SK-N-SH (cell line): ENCODE measurements at regions not wholly inside any gene's neighbourhood (a gene's known extent, or its start where the extent isn't known, plus 50 kb on each side); places are given as distances from the start of the nearest gene placed in this dataset.

Experiments used
- EP300 ChIP-seq, 2 experiments: IDR thresholded peaks; 2 replicates each; pipeline versions ENCODE4 v1.4.0 to v1.6.1; 2012; ENCODE audit warnings: borderline replicate concordance in 1 of 2, low read depth in 1 of 2, low read length in 1 of 2
- EZH2phosphoT487 ChIP-seq: fragments of 200-600 bp; sonication (generic); IDR thresholded peaks from 2 replicates; pipeline ENCODE4 v1.6.1; 2017; ENCODE audit warnings: low read depth, mixed run types, mild to moderate bottlenecking, antibody characterized with exemption, moderate library complexity, borderline replicate concordance
- MAX ChIP-seq: IDR thresholded peaks from 2 replicates; pipeline ENCODE4 v1.4.0; 2012; ENCODE audit warnings: low read depth
- MXI1 ChIP-seq: IDR thresholded peaks from 2 replicates; pipeline ENCODE4 v1.6.1; 2012; ENCODE audit warnings: mild to moderate bottlenecking, low read depth, low read length, improper control_type of control experiment
- NRF1 ChIP-seq: IDR thresholded peaks from 2 replicates; pipeline ENCODE4 v1.6.1; 2012; ENCODE audit warnings: low read depth, mild to moderate bottlenecking, low read length
- POLR2AphosphoS5 ChIP-seq: IDR thresholded peaks from 2 replicates; pipeline ENCODE4 v1.6.1; 2012; ENCODE audit warnings: low read depth, low read length
- RAD21 ChIP-seq: IDR thresholded peaks from 2 replicates; pipeline ENCODE4 v1.6.1; 2012; ENCODE audit warnings: mild to moderate bottlenecking, low read length
- SMC3 ChIP-seq: IDR thresholded peaks from 2 replicates; pipeline ENCODE4 v1.6.1; 2012; ENCODE audit warnings: low read depth, low read length, improper control_type of control experiment
- TF ChIP-seq, protein P1 (sequence below): fragments of 200-600 bp; sonication (generic); IDR thresholded peaks from 2 replicates; pipeline ENCODE4 v1.6.1; 2017; ENCODE audit warnings: antibody characterized with exemption, mild to moderate bottlenecking, moderate library complexity
- TF ChIP-seq, protein P2 (sequence below): IDR thresholded peaks from 2 replicates; pipeline ENCODE4; 2012

DNA sequence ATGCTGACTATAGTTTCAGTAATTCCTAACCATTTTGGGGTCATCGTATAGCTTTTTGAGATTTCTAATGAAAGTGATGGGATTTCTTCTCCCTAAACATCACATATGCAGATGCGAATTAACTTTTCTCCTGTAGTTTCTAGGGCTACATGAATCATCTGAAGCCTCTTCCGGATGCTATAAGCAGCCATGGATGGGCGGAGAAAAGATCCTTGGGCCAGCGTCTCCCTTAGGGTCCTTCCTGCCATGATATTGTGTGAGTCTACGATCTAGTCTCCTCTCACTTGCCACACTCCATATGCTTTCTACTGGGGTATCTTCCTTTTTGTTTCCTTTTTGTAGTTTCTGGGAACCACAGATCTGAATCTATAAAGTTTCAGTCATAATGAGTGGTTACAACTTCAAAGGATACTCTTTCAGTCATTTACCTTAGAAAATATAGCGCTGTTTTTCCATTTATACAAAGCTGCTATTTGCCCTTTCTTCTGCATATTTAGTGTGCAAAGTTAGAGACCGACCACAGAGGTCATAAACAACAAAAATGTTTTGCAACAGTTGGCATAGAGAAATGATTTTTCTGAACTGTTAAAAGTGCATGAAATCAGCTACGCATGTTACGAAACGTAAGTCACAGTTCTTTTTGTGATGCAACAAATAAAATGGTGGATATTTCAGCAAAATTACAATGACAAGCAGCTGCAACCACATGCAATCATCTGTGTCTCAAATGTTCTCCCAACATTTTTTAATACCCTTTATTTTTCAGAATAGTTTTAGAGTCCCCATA is 396.2 kb upstream of the SLC35B3 start:
- TF ChIP-seq, protein P1, sequence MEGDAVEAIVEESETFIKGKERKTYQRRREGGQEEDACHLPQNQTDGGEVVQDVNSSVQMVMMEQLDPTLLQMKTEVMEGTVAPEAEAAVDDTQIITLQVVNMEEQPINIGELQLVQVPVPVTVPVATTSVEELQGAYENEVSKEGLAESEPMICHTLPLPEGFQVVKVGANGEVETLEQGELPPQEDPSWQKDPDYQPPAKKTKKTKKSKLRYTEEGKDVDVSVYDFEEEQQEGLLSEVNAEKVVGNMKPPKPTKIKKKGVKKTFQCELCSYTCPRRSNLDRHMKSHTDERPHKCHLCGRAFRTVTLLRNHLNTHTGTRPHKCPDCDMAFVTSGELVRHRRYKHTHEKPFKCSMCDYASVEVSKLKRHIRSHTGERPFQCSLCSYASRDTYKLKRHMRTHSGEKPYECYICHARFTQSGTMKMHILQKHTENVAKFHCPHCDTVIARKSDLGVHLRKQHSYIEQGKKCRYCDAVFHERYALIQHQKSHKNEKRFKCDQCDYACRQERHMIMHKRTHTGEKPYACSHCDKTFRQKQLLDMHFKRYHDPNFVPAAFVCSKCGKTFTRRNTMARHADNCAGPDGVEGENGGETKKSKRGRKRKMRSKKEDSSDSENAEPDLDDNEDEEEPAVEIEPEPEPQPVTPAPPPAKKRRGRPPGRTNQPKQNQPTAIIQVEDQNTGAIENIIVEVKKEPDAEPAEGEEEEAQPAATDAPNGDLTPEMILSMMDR, result no peak
- TF ChIP-seq SMC3 (no peak), MXI1 (no peak), MAX (no peak), RAD21 (no peak), NRF1 (no peak), EZH2phosphoT487 (no peak), EP300 (IDR thresholded peaks at IDR 0.05; ENCODE audit: borderline replicate concordance in 1 of 2, low read depth in 1 of 2, low read length in 1 of 2) (no peak), POLR2AphosphoS5 (no peak)
- TF ChIP-seq, protein P2, sequence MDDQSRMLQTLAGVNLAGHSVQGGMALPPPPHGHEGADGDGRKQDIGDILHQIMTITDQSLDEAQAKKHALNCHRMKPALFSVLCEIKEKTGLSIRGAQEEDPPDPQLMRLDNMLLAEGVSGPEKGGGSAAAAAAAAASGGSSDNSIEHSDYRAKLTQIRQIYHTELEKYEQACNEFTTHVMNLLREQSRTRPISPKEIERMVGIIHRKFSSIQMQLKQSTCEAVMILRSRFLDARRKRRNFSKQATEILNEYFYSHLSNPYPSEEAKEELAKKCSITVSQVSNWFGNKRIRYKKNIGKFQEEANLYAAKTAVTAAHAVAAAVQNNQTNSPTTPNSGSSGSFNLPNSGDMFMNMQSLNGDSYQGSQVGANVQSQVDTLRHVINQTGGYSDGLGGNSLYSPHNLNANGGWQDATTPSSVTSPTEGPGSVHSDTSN, result no peak
